Stimulated activated CD4-positive, alpha-beta T cell treated with anti-CD3 and anti-CD28 coated beads, Interleukin-2, amount 100 ng/mL, for 24 hours (primary cell): ENCODE measurements at regions not wholly inside any gene's neighbourhood (a gene's known extent, or its start where the extent isn't known, plus 50 kb on each side); places are given as distances from the start of the nearest gene placed in this dataset.
"Not testable (repeated sequence)": the region's sequence is repeated elsewhere in the genome, so short reads cannot be mapped to it uniquely, and the experiment has no call there.

Experiments
- DNase-seq, 2 donors: peaks; one replicate each; pipeline ENCODE4 v3.0.0-alpha.2; 2020

DNA sequence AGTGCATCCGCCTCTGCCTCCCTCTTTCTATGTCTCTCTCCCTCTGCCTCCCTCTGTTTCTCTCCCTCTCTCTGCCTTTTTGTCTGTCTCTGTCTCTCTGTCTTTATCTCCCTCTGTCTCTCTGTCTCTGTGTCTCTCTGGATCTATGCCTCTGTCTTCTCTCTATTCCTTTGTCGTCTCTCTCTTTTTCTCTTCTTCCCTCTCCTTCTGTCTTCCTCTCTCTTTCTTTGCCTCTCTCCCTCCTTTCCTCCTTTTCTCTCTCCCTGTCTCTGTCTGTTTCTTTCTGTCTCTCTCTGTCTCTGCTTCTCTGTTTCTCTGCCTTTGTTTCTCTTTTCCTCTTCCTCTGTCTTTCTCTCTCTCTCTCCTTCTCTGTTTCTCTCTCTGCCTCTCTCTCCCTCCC, 678.8 kb upstream of the NRP1 start:
- DNase-seq = no peak

DNA sequence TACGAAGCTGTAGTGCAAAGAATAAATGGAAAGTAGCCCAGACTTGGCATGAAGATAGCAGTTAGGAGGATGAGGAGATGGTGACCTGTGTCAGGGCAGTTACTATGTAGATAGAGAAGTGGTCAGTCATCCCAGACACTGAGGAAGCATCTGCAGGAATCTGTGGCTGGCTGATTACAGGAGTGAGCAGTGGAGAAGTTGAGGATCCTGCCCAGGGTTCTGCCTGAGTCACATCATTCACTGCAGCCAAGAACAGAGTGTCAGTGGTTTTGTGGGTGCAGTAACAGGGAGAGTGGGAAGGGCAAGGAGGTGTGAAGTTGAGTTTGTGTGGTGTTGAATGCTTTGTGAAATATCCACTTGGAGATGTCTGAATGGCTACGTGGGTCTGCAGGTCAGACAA, 676.4 kb upstream of the NRP1 start:
- DNase-seq = no peak

DNA sequence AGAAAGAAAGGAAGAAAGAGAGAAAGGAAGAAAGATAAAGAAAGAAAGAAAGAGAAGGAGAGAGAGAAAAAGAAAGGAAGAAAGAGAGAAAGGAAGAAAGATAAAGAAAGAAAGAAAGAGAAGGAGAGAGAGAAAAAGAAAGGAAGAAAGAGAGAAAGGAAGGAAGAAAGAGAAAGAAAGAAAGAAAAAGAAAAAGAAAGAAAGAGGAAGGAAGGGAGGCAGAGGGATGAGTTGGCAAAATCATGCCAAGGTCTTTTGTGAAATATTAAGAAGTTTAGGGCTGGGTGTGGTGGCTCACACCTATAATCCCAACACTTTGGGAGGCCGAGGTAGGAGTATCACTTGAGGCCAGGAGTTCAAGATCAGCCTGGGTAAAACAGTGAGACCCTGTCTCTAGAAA, 675.8 kb upstream of the NRP1 start:
- not testable (repeated sequence) for DNase-seq

DNA sequence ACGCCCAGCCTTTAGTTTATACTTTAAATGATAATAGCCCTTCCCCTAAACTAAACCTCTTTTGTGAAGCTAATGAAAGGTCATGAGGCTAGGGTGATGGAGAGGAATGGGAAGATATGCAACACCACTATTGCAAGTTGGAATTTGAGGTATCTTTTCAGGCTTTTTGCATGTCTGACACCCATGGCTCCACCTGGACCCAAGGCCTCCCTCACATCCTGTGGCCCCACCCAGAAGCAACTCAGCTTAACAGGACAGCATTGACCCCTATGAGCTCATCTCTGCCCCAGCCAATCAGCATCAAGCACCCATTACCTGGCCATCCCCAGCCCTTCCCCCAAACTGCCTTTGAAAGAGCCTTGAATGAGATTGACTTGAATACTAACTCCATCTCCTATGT, 674.2 kb upstream of the NRP1 start:
- DNase-seq = no peak

DNA sequence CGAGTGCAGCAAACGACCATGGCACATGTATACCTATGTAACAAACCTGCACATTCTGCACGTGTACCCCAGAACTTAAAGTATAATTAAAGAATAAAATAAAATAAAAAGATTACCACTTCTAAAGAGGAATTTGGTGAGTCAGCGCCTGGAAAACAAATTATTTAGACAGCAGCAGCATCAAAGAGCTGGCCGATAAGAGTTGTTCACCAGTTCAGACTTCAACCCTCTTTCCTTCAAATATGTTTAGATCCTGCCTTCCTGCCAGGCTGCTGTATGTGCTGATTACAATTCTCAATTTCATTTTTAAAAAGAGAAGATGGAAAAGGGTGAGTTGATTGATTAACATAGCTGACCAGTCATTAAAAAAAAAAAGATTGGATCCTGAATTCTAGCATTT, 672.0 kb upstream of the NRP1 start:
- no peak for DNase-seq

DNA sequence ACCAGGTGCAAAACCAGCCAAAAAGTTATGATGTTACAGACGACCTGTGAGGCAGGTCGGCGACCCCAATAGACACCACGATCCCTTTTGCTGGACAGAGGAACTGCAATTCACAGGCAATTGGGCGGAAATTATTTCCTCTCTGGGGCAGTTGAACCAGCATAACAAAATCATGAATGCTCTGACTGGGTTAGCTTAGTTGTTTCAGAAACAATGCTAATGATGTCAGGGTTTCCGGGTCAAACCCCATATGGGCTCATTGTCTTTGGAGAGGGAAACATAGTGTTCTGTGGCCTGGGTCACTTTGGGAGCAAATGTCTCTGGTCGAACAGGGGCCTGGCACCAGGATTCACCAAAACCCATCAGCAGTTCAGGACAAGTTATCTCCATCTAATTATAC, 669.1 kb upstream of the NRP1 start:
- no peak for DNase-seq

DNA sequence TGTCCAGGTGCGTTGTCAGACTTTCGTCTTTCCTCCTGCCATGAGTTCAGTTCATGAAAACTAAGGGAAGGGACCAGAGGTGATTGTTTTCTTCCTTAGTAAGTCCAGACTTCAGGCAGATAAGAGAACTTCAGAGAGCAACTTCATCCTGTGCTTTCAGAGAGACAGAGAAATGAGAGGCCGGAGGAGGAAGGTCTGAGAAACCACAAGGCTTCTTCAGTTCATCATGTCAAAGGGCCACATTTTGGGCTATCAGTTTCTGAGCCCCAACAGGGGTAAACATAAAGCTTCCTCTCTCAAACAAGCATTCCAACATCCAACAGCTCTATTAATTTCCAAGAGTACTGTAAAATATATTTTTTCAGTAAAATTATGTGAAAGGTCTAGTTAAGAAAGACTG, 668.4 kb upstream of the NRP1 start:
- no peak for DNase-seq

DNA sequence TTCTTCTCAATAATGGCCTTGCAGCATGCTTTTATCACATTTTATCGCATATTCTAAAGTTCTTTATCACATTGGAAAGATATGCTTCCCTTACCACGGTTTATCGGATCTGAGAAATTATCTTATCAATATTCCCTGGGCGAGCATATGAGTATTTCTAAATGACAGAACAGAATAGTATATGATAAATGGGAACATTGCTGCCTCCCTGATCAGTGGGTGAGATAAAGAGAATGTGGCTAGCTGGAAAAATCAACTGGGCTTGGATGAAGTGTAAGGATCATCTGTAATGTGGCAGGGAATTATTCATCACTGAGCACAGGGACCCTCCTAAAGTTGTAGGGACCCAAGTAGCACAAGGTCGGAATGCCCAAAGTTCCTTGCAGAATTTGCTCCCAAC, 667.4 kb upstream of the NRP1 start:
- no peak for DNase-seq

DNA sequence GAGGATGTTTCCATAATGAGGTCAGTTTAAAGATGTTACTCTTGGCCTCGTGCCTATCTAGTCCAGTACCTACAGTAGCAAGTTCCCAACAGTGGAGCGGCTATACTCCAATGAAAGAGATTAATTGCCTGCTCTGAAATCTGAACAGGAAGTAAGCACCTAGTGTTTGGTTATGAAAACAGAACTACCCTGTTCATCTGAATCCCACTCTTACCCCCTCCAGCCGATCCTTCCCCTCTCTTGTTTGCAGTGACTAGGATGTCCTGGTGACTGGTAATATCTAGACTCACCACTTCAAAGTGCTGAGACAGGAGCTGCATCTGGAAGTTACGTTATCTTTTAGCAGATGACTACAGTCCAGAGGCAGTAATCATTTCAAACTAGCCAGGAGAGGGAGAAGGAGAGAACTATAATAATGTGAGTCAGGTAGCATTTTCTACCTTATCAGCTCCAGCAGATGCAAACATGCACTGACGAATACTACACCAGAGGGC, 666.7 kb upstream of the NRP1 start:
- no peak for DNase-seq

DNA sequence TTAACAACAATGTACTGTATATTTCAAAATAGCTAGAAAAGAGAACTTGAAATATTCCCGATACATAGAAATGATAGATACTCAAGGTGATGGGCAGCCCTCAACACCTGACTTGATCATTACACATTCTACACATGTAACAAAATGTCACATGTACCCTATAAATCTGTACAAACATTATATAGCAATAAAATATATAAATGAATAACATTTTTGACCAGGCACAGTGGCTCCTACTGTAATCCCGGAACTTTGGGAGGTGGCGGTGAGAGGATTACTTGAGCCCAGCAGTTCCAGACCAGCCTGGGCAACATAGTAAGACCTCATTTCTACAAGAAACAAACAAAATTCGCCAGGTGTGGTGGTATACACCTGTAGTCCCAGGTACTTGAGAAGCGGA, 659.5 kb upstream of the NRP1 start:
- DNase-seq = no peak

DNA sequence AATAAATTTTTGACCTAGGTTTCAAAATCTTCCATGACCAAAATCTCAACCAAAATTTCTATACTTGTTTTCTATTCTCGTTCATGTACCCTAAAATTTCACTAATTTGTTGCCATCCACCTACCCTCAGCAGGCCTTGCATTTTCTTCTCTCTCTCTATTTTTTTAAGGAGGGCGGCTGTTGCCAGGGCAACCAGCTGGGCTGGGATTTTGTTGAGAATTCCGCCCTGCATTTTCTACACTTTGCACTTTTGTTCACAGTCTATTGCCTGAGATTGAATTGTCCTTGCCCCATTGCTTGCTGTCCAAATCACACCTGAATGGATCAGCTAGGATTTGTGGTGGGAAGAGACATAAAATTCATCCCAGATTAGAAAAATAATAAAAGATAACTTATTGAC, 657.5 kb upstream of the NRP1 start:
- no peak for DNase-seq

DNA sequence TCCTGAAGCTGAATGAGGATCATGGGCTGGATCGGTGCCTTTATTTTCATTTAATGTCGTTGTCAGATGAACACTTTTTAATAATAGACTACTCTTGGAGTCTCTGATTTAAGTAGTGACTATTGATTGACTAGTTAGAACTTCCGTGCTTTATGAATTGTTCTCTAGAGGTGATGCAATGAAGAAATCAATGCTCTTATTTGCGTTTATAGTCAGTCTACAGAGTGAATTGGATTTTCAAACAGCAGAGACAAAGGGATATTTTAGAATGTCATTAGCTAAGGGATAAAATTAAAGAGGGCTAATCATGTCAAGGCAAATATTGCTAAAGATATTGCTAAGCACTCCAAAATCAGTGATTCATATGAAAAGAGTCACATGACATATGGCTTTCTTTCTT, 652.0 kb upstream of the NRP1 start:
- no peak for DNase-seq

DNA sequence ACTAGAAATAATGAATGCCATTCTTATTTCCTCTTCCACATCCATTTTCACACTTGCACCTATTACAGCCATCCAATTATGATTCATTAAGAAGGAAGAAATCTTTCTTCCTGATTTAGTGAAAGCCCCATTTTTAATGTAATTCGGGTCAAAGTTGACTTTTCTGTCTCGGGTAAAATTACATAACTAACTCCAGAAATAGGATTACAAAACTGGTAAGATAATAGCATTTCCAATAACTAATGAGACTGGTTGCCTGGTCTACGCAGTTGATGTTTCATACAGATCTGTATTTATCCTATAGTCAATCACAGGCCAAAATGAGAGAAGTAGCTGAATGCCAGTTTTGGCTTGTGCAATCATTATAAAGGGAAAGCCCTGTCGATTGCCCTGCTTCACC, 651.5 kb upstream of the NRP1 start:
- no peak for DNase-seq

DNA sequence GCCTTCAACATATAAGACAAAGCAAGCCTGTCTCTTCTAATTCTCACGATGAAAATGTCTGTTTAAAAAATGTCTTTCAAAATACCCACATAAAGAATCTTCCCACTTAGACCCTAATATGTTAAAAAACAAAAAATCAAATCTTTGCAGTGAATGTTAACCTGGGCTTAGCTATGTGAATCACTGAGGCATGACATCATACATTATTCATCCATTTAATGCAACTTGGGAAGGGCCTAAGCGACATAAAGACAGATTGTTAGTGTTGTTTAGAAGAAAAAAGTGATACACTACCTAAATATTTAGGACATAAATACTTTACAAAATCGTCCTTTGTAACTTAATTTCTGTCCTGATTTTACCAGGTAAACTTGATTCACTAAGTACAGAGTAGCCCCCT, 648.5 kb upstream of the NRP1 start:
- DNase-seq = no peak

DNA sequence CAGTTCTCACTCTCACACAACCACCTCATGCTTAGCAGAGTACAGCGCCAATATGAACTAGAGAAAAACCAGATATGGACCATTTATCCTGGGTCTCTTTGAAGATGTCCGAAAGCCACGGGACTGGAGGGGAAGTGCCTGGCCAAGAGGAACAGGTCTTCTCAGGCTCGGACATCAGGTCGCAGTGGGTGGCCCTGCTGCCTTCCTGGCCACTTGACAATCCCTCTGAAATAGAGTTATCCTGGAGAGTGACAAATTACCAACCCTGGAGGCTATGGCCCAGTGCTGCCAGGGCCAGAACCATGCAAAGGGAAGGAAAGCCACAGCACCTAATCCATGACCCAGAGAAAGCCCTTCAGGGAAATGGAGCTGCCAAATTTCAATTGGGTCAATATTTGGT, 646.8 kb upstream of the NRP1 start:
- DNase-seq = no peak

DNA sequence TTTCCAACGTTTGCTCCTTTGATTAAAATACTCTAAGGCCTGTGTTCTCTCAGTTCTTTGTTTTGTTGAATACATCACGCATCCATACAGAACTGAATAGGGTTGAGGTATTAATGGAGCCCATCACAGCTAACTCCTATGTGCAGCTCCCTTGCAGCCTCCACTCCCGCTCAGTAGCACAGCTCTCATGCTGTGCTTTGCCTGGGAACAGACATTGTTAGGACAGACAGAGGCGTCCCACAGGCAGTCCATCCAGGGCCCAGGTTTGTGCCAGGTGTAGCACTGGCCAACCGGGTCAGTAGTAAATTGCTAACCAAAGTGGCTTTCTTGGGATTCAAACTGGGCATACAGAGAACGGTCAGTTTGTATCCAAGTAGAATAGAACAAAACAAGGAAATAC, 644.7 kb upstream of the NRP1 start:
- no peak for DNase-seq

DNA sequence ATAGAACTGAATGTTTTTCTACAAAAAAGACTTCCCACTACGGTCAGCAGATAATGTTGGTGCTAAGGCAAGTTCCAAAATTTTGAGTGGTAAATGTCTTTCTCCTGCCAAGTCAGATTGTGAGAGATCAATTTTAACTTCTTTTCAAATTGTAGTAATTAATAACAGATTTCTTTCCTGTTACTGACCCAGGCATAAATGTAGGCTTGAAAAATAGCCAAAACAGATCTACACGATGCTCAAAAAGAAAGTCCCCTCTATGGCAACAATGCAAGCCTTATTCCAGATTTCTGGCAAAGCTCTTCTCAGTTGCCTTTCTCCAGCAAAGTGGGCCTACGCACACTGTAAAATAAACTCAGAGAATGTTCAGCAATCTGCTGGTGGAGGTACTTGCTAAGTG, 641.0 kb upstream of the NRP1 start:
- no peak for DNase-seq

DNA sequence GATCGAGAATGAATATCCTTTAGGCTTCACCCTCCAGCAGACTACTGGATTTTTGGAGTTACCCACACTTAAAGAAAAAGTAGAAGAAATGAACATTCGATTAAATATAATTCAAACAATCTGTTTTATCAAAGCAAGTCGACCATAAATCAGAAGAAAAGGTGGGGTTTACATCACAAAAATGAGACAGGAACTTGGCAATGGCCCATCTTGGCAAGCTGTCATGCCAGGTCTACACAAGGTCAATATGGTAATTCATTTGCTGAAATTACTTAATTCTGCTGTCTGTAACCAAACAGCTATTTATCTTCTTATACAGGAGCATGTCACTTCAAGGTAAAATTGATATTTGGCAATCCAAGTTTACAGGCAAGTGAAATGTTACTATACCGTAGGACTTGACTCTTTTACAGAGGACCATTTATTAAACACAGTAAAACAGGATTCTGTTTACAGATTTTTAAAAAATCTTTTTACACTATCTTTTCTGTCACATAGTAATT, 640.6 kb upstream of the NRP1 start:
- no peak for DNase-seq

DNA sequence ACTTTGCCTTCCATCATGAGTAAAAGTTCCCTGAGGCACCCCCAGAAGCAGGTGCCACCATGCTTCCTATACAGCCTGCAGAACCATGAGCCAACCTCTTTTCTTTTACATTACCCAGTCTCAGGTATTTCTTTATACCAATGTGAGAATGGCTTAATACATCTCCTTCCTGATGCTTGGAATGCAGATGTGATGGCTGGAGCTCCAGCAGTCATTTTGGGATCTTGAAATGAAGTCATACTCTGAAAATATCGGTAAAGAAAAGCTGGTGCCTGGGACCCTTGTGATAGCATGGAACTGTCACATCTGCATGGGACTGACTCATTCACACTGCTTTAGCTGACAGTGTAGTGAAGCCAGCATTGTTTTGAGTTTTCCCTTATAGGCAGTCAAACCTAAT, 634.5 kb upstream of the NRP1 start:
- no peak for DNase-seq

DNA sequence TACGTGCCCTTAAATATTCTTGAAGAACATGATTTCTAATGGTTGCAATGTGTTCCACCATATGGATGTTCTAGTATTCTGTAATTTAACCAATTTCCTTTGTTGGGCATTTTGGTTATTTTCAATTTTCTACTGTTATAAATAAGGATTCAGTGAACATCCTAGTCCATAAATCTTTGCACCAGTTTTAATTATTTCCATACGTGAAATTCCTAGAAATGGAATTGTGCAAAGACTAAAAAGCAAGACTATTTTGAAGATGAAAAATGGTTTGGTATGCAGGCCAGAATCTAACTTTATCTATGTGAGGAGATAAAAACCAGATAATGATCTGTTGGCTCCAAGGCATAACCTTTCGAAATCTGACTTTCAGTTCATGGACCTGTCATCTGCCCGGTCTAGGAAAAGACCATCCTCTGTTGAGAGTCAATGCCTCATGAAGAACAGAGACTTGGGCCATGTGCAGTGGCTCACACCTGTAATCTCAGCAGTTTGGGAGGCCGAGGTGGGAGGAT, 633.2 kb upstream of the NRP1 start:
- no peak for DNase-seq

DNA sequence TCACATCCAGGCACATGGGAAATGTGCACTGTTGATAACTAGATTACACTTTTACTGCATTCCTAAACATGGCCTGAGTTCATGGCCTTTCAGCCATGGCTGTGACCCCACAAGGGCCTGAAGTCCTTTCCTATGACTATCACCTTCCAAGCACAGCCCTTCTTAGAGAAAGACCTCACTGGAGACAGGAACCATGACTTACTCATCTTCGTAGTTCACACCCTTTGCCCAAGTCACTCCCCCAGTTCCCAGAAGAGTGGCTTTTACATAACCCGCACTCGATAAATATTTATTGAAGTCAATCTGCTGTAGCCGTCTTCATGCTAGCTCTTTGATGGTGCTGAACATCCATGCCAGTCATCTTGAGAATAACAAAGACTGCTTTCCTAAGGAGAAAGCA, 632.5 kb upstream of the NRP1 start:
- no peak for DNase-seq

DNA sequence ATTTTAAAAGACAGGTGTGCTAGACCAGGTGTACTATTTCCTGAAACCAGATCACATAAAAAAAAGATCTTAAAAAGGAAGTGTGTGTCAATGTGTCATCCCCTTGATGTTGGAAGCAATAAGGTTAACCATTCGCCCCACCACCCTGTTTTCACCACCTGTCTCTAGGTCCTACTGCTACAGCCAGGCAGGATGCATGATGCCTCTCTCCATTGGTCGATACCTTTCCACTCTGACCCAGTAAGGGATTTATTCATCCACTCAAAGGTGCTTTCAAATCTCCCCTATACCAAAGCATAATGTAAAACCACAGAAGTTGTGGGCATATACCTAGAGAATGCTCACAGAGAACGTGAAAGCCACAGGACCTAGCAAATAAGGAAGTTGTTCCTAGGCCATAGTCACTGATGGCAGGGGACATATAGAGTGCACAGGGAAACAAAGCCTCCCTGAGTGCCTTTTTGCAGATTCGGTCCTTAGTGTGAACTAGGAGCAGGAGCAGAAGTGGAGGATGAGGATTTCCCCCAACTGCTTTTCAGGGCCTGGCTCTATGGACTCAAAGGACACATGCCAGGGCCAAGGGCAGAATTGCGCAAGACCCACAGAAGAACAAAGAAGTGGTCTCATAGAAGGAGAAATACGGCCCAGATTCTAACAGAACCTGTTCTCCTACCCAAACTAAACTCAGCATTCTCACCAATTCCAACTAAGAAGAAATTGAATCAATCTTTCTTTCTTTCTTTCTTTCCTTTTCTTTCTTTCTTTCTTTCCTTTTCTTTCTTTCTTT, 631.5 kb upstream of the NRP1 start:
- no peak for DNase-seq

DNA sequence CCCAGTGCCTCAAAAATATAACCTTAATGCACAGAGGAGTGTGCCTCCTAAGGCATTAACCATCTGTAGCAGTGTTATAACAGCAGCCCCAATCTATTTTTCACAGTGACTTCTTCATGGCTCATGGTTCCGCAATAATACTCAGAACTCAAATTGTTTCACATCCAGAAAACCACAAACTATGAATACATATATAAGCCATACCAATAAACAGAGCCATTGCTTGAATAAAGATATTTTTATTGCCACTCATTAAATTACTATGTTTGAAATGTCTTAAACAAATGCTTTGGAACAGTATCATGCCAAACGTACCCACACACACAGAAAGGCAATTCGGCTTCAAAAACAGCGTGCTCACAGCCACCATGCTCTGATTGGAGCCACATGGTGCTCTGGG, 629.3 kb upstream of the NRP1 start:
- DNase-seq = no peak

DNA sequence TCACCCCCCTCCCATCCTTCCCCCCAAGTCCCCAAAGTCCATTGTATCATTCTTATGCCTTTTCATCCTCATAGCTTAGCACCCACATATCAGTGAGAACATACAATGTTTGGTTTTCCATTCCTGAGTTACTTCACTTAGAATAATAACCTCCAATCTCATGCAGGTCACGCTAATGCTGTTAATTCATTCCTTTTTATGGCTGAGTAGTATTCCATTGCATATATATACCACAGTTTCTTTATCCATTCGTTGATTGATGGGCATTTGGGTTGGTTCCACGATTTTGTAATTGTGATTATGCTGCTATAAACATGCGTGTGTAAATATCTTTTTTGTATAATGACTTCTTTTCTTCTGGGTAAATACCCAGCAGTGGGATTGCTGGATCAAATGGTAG, 621.9 kb upstream of the NRP1 start:
- DNase-seq = not testable (repeated sequence)

DNA sequence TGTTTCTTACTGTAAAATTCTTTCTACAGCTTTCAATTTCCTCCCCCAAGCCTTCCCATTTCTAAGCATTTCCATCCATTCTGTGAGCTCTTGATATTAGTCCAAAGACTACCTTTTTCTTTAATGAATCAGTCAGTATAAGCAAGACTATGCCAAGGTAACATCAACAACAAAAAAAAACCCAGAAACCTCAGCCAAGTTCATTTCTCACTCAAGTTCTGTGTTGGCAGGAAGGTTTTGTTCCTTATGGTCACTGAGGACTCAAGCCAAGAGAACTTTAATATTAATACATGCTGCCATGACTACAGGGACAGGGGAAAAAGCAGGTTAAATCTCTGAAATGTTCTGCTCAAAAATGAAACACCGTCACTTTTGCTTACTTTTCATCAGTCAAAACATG, 621.2 kb upstream of the NRP1 start:
- DNase-seq = no peak
